Hepatocyte (in vitro differentiated cells): ENCODE measurements at regions not wholly inside any gene's neighbourhood (a gene's known extent, or its start where the extent isn't known, plus 50 kb on each side); places are given as distances from the start of the nearest gene placed in this dataset.

ENCODE experiments used
- DNase-seq: peaks from one replicate; pipeline ENCODE4 v3.0.0-alpha.2; 2016; ENCODE audit warnings: low spot score
- H2AFZ ChIP-seq: fragments of 200-600 bp; sonication (generic); 2 replicates; pipeline ENCODE4 v1.6.0; 2016; ENCODE audit warnings: antibody characterized with exemption, mild to moderate bottlenecking
- H3K27ac ChIP-seq: fragments of 200-600 bp; sonication (generic); 2 replicates; pipeline ENCODE4 v1.5.1; 2016; ENCODE audit warnings: mild to moderate bottlenecking
- H3K27me3 ChIP-seq: fragments of 200-600 bp; sonication (generic); 2 replicates; pipeline ENCODE4 v1.6.1; 2016
- H3K36me3 ChIP-seq: fragments of 200-600 bp; sonication (generic); replicated peaks from 2 replicates; pipeline ENCODE4 v1.5.1; 2016; ENCODE audit warnings: low read depth; ENCODE audit not compliant: insufficient read depth
- H3K4me1 ChIP-seq: fragments of 200-600 bp; sonication (generic); 2 replicates; pipeline ENCODE4 v1.5.1; 2016; ENCODE audit warnings: mild to moderate bottlenecking, moderate library complexity; ENCODE audit not compliant: insufficient read depth
- H3K4me2 ChIP-seq: fragments of 200-600 bp; sonication (generic); 2 replicates; pipeline ENCODE4 v1.6.0; 2016
- H3K4me3 ChIP-seq: fragments of 200-600 bp; sonication (generic); 2 replicates; pipeline ENCODE4 v1.5.1; 2016; ENCODE audit warnings: mild to moderate bottlenecking
- H3K79me2 ChIP-seq: fragments of 200-600 bp; sonication (generic); 2 replicates; pipeline ENCODE4 v1.6.0; 2017; ENCODE audit warnings: mild to moderate bottlenecking
- H3K9me2 ChIP-seq: fragments of 200-600 bp; sonication (generic); replicated peaks from 2 replicates; pipeline ENCODE4 v1.6.0; 2017; ENCODE audit warnings: mild to moderate bottlenecking; ENCODE audit not compliant: insufficient read depth
- H3K9me3 ChIP-seq: fragments of 200-600 bp; sonication (generic); 2 replicates; pipeline ENCODE4 v1.5.1; 2016; ENCODE audit warnings: low read depth, mild to moderate bottlenecking
- H4K20me1 ChIP-seq: fragments of 200-600 bp; sonication (generic); 2 replicates; pipeline ENCODE4 v1.6.0; 2016; ENCODE audit warnings: mild to moderate bottlenecking; ENCODE audit not compliant: insufficient read depth, poor library complexity, severe bottlenecking
- CTCF ChIP-seq: fragments of 200-600 bp; sonication (generic); IDR thresholded peaks from 2 replicates; pipeline ENCODE4 v1.5.1; 2016; ENCODE audit warnings: antibody characterized with exemption, mild to moderate bottlenecking; ENCODE audit not compliant: poor library complexity
- EZH2 ChIP-seq: fragments of 200-600 bp; sonication (generic); IDR thresholded peaks from 2 replicates; pipeline ENCODE4 v1.6.1; 2016; ENCODE audit warnings: antibody characterized with exemption, mild to moderate bottlenecking, borderline replicate concordance
- EZH2phosphoT487 ChIP-seq: fragments of 200-600 bp; sonication (generic); IDR thresholded peaks from one replicate; pipeline ENCODE4 v1.6.1; 2018; ENCODE audit warnings: antibody characterized with exemption, mild to moderate bottlenecking, low read depth, moderate library complexity; ENCODE audit not compliant: unreplicated experiment, severe bottlenecking
- WGBS: methylation state at CpG from one replicate; pipeline ENCODE4 v1.1.6; 2016; ENCODE audit warnings: low lambda C conversion rate; ENCODE audit errors: missing lambda C conversion rate; 5-methylcytosine and 5-hydroxymethylcytosine counted together

DNA sequence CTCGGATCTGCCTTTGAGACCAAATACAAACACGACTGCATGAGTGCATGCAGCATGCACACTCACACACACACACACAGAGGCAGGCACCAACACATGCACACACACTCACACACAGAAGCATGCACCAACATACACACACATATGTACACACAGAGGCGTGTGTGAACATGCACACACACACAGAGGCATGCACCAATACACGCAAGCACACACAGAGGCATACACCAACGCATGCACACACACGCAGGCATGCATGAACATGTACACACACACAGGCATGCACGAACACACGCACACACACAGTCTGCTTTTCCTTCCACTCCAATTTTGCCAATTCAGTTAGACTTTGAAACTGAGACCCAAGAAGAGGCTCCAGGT lies 67.3 kb upstream of the COL13A1 start:
- H3K4me2 ChIP-seq = no peak overlapping the region
- TF ChIP-seq EZH2phosphoT487 = no peak
- TF ChIP-seq EZH2 = no peak
- TF ChIP-seq CTCF = no peak
- H4K20me1 ChIP-seq = no peaks in the 10 kb centered on the region
- H3K9me3 ChIP-seq = no peaks in the 10 kb centered on the region
- H3K79me2 ChIP-seq = no peaks in the 10 kb centered on the region
- 90% methylated on average over 8 of the region's 8 CpGs for WGBS
- H3K27ac ChIP-seq = no peak overlapping the region
- H2AFZ ChIP-seq = no peak overlapping the region
- no peak overlapping the region for H3K4me3 ChIP-seq
- no peaks in the 10 kb centered on the region for H3K27me3 ChIP-seq
- peaks cover 16% of the 10 kb centered on the region for H3K4me1 ChIP-seq
- H3K9me2 ChIP-seq = no peaks in the 10 kb centered on the region
- no peaks in the 10 kb centered on the region for H3K36me3 ChIP-seq
- no peak for DNase-seq

GRCh38 chr10:69734797-69735468 lies 66.8 kb upstream of the COL13A1 start:
- no peak overlapping the region for H3K4me3 ChIP-seq
- H3K79me2 ChIP-seq = no peaks in the 10 kb centered on the region
- H3K9me2 ChIP-seq = no peaks in the 10 kb centered on the region
- H4K20me1 ChIP-seq = no peaks in the 10 kb centered on the region
- H3K9me3 ChIP-seq = no peaks in the 10 kb centered on the region
- WGBS = 85% methylated on average over 9 of the region's 9 CpGs
- no peak overlapping the region for H3K27ac ChIP-seq
- H3K4me2 ChIP-seq = no peak overlapping the region
- peaks cover 15% of the 10 kb centered on the region for H3K4me1 ChIP-seq
- no peak for DNase-seq
- no peak overlapping the region for H2AFZ ChIP-seq
- H3K27me3 ChIP-seq = no peaks in the 10 kb centered on the region
- TF ChIP-seq EZH2 (no peak), EZH2phosphoT487 (no peak), CTCF (no peak)
- no peaks in the 10 kb centered on the region for H3K36me3 ChIP-seq

- H2AFZ ChIP-seq = no peak overlapping the region
- H3K9me3 ChIP-seq = no peaks in the 10 kb centered on the region
- H3K9me2 ChIP-seq = no peaks in the 10 kb centered on the region
- H3K27me3 ChIP-seq = no peaks in the 10 kb centered on the region
- H3K36me3 ChIP-seq = no peaks in the 10 kb centered on the region
- H3K27ac ChIP-seq = no peak overlapping the region
- H3K4me3 ChIP-seq = no peak overlapping the region
- no peaks in the 10 kb centered on the region for H4K20me1 ChIP-seq
- WGBS = 87% methylated on average over 12 of the region's 12 CpGs
- no peak for DNase-seq
- H3K79me2 ChIP-seq = no peaks in the 10 kb centered on the region
- TF ChIP-seq CTCF (no peak), EZH2phosphoT487 (no peak), EZH2 (no peak)
- no peaks in the 10 kb centered on the region for H3K4me1 ChIP-seq
- no peak overlapping the region for H3K4me2 ChIP-seq
Observed at GRCh38 chr10:69736886-69737641, 64.6 kb upstream of the COL13A1 start.
